ENCODE measurements at regions not wholly inside any gene's neighbourhood (a gene's known extent, or its start where the extent isn't known, plus 50 kb on each side); places are given as distances from the start of the nearest gene placed in this dataset.
"Not testable (repeated sequence)": the region's sequence is repeated elsewhere in the genome, so short reads cannot be mapped to it uniquely, and the experiment has no call there.

GRCh38 chr6:159395609-159396008 is 226.4 kb downstream of the FNDC1 start:
- no peak for DNase-seq

DNA sequence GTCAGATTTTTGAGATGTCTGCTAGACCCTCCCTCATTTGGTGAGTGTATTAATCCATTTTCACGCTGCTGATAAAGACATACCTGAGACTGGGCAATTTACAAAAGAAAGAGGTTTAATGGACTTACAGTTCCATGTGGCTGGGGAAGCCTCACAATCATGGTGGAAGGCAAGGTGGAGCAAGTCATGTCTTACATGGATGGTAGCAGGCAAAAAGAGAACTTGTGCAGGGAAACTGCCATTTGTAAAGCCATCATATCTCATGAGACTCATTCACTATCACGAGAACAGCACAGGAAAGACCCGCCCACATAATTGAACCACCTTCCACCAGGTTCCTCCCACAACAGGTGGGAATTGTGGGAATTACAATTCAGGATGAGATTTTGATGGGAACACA is 223.5 kb downstream of the FNDC1 start:
- DNase-seq: not testable (repeated sequence)

GRCh38 chr6:159390381-159390780 is 221.2 kb downstream of the FNDC1 start:
- DNase-seq: peak; percentile 41

DNA sequence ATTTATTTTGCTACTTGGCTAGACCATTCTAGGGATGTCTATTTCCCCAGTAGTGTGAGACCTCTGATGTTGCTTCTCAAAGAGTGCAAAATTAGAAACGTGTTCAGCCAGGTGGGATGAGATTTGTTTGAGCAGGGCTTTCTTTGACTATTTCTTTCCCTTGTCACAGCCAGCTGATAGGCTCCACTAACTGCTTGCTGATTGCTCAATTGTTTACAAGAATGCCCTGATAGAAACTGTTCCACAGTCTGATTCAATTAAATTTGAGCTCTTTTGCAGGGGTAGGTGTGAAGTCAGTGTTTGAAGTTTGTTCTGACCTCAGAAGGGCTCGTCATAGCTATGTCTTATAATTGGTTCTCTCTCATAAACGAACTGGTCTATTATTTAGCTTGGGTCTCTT is 220.5 kb downstream of the FNDC1 start:
- no peak for DNase-seq

DNA sequence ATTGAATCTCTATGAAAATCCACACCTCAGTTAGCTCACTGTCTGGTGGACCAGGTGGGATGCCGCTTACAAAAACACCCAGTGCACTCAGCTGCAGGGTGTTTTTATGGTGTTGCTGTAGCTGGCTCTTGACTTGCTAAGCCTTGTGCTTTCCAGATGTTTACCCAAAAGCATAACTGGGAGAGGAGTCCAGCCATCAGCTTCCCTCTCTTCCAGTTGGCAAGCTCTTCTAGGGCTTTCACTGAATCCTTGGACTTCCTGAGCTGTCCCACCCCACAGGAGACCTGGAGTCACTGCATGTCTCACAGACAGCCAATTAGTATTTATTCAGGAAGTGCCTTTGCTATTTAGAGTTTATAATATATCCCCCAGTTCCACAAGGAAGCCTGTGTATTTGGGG is 210.9 kb downstream of the FNDC1 start:
- no peak for DNase-seq

- DNase-seq: peak; percentile 27
Measured at GRCh38 chr6:159378411-159379328, 209.5 kb downstream of the FNDC1 start.

- DNase-seq: peak; percentile 50
Measured at GRCh38 chr6:159376516-159377158, 207.4 kb downstream of the FNDC1 start.

- no peak for DNase-seq
Measured at GRCh38 chr6:159375014-159375413, 205.8 kb downstream of the FNDC1 start.

GRCh38 chr6:159373670-159374069 is 204.5 kb downstream of the FNDC1 start:
- no peak for DNase-seq

GRCh38 chr6:159372333-159372732 is 203.1 kb downstream of the FNDC1 start:
- DNase-seq: no peak

DNA sequence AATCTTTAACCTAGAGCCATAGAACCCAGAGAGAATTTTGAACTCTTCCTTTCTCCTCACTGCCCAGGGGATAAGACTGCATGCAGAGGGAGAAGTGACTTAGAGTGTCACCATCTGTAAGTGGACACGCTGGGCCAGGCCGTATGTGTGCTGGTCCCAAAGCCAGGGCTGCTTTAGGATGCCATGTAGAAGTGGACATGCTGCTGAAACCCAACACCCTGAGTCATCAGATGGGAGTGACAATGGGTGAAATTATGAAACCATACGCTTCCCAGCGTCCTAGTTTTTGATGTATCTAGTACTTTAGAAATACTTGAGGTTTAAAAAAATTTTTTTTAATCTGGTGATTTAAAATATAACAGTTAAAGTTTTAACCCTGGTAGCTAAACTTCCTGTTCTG is 191.1 kb downstream of the FNDC1 start:
- DNase-seq: no peak

DNA sequence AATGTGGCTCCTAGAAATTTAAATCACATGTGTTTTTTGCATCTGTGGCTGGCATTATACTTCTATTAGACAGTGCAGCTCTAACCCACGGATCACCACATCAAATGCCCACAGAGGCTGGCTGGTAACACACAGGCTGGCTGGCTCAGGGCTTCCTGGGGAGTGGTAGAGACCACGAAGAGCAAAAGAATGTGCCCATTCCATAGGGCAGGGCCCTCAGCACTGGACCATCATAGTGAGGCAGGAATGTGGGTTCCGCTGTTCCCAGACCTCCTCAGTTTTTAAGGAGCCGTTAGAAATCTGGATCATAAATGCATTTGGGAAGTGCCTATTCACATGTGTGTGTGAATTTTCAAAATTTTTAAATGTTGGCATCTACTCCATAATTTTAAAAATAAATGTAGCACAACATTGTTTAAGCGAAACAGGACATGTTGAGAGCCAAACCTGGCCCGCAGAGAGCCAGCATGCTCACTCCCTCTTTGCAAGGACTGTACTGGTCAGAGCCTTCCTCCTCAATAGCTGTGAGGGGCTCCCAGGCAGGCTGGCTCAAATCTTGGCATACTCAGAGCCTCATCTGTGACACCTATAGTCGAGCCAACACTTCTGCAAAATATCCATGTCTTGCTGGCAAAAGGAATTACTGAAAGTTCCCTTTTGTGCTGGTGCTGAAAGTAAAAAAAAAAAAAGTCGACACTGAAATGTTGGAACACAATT is 190.5 kb downstream of the FNDC1 start:
- DNase-seq: no peak

DNA sequence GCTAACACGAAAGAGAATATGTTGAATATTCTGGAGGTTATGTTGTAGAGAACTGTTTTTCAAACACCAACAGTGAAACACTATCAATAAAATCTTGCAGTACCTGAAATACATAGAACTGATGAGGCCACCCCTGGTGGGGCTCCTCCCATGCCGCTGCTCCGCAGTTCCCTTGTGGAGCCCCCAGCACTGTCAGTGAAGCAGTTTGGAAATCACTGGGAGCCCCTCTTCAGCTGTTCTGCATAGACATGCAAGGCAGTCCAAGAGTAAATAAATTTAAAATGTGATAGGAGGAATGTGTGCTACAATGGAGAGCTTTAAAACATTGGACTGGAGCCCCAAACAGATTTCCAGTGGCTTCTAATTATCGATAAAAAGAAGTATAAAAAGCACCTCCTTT is 189.4 kb downstream of the FNDC1 start:
- no peak for DNase-seq

DNA sequence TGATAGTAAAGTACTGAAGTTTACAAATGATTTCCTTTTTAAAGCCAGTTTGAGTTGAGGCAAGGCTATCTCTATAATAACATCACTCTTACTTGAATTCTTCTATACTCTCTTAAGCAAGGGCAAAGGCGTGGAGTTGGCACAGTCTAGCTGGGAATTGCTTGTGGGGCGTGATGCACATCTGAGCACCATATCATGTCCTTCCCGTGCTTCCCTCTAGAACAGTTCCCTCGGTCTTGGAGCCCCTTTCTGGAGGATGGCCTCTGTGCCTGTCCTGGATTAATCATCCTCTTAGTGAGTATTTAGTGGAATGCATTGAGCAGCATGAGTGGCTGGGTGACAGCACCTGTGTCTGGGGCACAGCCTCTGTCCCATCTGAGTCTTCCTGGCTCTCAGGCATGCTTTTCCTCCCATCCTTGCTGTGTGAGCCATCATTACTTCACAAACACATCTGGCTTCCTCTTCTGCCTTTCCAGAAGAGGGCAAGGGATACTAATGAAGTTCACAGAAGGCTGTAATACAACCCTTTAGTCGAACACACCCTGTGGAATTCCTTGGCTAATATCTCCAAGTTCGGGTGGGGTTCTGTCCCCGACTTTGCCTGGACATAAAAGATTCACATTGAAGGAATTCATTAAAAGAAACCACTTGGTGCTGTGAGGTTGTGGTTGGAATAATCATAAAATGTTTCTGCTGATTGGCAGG is 188.2 kb downstream of the FNDC1 start:
- no peak for DNase-seq

- no peak for DNase-seq
Measured at GRCh38 chr6:159353193-159353592, 184.0 kb downstream of the FNDC1 start.

- no peak for DNase-seq
Measured at GRCh38 chr6:159351707-159352106, 182.5 kb downstream of the FNDC1 start.

- no peak for DNase-seq
Measured at GRCh38 chr6:159349915-159350314, 180.7 kb downstream of the FNDC1 start.

DNA sequence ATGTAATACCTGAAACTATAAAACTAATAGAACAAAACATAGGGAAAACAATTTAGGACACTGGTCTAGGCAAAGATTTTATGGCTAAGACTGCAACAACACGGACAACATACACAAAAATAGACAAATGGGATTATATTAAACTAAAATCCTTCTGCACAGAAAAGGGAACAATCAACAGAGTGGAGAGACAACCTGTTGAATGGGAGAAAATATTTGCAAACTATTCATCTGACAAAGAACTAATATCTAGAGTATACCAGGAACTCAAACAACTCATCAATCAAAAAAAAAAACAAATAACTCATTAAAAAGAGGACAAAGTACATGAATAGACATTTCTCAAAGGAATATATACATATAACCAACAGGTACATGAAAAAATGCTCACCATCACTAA is 174.5 kb downstream of the FNDC1 start:
- no peak for DNase-seq

DNA sequence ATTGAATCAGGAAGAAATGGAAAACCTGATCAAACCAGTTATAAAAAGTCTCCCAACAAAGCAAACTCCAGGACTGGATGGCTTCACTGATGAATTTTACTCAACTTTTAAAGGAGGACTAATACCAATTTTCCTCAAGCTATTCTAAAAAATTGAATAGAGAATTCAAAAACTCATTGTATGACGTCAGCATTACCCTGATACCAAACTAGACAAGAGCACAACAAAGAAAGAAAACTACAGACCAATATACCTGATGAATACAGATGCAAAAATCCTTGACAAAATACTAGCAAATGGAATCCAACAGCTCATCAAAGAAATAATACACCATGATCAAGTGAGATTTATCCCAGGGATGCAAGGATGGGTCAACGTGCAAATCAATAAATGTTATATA is 172.9 kb downstream of the FNDC1 start:
- no peak for DNase-seq

DNA sequence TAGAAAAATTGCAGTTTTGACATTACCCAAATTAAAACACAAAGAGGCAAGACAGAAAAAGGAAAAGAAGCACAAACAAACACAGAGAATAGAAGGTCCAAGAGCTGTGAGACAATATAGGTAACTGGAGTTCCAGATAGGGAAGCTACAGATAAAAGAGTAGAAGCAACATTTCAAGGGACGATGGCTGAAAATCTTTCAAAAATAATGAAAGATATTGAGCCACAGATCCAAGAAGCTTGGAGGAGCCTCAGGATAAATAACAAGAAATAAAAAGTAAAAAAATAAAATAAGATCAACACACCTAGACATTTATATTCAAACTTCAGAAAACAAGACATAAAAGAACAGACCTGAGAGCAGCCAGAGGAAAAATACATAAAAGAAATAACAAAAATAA is 164.9 kb downstream of the FNDC1 start:
- no peak for DNase-seq

- DNase-seq: no peak
Measured at GRCh38 chr6:159331451-159331850, 162.3 kb downstream of the FNDC1 start.

DNA sequence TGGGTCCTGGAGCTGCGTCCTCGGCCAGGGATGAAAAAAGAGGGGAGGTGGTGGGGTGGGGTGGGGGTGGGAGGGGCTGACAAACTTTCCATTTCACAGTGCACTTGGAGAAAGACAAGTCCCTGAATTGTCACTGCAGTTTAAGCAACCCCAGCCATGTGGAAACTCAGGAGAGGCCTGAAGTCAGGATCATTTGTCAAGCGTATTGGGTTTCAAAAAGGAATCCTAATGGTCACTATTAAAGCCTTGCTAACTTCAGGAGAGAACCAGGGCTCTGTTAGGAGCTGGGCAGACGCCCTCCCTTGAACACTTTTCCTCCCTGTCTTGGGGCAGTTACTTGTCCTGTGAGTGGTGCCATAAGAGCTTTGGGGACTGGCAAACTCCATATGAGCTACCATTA is 159.9 kb downstream of the FNDC1 start:
- no peak for DNase-seq

DNA sequence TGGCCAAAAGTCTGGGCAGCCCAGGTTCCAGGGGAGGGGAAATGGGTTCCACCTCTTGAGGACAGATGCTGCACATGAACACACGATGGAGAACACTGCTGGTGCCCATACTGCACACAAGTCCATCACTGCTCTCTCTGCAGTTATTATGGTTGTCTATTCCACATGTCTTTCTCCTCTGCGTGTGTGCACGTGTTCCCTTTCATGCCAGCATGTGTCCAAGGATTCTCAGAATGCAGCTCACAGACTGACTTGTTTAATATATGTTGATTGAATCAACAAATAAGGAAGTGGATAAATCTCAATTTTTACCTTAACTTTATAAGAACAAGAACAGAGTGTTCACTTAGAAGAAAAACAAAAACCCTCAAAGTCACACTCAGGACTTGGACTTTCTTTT is 158.9 kb downstream of the FNDC1 start:
- DNase-seq: no peak
